GM21717 (cell line): ENCODE measurements at regions not wholly inside any gene's neighbourhood (a gene's known extent, or its start where the extent isn't known, plus 50 kb on each side); places are given as distances from the start of the nearest gene placed in this dataset.
A peak's percentile ranks its signal among the peaks of the same experiment; 100 is the strongest.
"Not testable (repeated sequence)": the region's sequence is repeated elsewhere in the genome, so short reads cannot be mapped to it uniquely, and the experiment has no call there.

Experiments used
- ATAC-seq: cut with Tn5 transposase; IDR thresholded peaks from one replicate; pipeline ENCODE4 v1.9.1; 2021; ENCODE audit warnings: mild to moderate bottlenecking, moderate library complexity; ENCODE audit not compliant: unreplicated experiment

DNA sequence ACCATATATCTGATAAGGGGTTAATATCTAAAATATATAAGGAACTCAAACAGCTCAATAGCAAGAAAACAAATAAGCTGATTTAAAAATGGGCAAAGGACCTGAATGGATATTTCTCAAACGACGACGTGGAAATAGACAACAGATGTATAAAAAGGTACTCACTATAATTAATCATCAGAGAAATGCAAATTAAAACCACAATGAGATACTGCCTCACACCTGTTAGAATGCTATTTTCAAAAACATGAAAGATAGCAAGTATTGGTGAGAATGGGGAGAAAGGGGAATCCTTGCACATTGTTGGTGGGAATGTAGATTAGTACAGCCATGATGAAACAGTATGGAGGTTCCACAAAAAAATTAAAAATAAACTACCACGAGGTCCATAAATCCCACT, 163.2 kb downstream of the DKK1 start:
- ATAC-seq: no peak

DNA sequence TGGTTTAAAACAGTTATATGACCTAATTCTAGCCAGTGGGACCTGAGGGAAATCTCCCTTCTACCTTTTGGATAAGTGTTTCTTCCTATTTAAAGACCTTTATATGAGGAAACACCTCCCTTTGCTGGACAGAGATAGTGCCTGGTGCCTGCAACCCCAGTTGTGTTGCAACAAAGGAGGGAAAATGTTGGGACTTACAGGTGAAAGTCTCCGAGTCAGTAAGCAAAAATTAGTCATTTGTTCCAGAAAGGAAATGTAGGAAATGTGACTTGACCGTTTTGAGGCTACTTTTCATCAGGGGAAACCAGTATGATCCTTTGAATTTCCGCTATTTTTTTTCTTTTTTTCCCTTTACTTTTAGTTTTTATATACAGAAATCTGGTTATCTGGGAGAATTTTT, 165.5 kb downstream of the DKK1 start:
- no peak for ATAC-seq

DNA sequence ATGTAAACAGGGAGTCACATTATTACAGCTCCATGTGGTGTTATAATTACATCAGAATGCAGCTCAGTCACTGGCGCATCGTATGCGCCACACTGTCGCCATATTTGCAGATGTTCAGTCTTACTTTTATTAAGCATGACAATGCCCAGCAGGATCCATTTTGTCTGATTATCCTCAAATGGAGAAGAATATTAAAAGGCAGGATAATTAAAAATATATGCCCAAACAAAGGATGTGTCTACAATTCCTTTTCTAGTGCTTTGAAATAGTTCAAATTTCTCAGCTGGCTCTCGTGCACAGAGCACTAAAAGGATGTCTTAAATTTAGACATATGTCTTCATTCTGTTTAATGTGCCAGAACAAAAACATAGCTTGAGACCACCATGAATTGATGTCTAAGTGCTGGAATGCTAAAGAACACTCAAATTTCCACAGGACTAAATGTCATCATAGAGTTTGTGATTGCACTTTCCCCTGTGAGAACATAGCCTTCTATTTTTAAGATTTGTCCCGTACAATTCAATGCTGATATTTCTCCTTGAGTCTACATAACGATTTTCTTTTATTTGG, 168.0 kb downstream of the DKK1 start:
- no peak for ATAC-seq

DNA sequence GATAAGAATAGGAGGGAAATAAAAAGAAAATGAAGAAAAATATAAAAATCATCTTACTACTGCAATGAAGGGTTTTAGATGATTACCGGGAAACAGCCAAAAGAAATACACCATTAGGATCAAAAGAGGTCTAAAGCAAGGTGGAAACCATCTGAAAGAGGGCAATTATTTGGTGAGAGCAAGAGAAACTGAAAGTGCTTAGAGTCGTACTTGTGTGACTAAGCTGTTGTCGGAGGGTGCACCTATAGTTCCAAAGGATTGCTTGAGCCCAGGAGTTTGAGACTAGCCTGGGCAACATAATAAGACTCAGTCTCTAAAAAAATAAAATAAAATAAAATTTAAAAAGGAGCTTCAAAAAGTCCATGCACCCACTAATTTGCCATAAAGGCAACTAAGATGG, 169.5 kb downstream of the DKK1 start:
- peak; percentile 91 for ATAC-seq

DNA sequence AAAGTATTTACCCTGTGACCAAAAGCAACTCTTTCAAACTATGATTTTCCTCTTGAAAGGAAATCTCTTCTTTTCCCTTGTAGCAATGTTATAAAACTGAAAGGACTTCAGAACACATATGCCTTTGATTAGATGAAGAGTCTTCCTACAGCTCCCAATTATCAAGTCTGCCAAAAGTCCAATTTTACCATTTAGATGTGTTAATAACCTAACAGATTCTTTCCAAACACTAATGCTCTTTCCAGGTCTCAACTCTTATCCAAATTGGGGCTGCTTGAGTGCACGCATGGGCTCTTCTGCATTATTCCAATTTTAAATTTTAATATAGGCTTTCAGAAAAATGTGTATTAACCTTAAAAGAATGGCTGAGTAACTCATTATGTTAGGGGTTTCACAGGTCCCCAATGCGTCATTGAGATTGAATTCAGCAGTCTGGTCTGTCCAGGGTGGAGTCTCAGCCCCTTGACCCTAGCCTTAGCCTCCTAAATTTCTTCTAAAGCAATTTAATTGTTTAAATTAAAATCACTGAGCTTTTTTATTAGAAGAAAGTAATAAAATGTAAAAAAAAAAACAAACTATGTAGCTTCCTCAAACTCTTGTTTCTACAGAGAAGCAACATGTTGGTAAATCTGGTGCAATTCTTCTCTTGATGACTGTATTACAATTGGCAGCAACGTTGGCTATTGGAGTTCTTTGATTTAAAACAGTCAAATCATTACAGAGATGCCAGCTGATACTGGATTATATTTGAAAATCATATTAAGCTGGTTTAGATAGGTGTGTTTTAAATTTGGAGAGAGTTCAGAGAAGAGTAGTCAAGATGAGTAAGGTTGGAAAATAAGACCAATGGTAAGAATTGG, 170.4 kb downstream of the DKK1 start:
- no peak for ATAC-seq

DNA sequence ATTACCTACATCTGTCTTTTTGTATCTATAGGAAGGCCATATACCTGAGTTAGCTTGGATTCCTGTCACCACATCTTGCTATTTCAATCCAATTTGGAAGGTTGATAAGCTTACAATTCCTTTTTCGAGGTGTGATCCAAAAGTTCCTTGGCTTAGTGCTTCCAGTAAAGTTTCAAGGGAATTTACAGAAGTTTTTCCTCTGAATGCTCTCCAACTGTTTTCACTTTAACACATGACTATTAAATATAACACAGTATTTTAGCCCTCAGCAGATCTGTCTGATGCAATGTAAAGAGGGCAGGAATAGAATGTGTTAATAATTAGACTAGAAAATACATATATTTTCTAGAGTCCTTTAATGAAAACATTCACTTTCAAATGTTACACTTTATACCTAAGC, 171.4 kb downstream of the DKK1 start:
- no peak for ATAC-seq

DNA sequence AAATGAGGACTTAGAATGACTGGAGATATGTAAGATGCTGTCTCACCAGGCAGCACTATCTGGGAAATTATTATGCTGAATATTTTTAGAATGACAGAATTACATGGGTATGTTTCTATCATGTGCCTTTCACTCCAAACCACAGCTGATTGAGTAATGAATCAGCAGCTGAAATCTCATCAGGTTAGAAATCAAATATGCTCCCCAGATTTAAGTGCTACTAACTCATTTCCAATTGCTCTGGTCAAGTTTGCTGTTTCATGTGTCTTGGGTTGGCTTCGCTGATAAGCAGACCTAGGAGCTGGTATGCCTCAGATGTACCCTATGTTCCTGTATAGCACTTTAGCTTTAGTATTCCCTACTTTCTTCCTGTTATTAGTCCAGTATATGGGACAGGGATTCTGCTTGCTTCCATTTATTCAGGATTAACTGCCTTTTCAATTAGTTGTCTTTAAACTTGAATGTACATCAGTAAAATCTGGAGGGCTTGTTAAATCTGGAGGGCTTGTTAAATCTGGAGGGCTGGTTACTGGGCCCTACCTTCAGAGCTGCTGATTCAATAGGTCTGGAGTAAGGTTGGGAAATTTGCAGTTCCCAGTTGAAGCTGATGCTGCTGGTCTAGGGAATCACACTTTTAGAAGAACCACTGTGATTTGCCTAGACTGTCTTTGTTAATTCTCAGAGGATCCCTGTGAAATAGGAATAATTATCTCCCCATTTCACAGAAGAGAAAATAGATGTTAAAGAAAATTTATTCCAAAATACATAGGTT, 172.9 kb downstream of the DKK1 start:
- ATAC-seq: no peak

DNA sequence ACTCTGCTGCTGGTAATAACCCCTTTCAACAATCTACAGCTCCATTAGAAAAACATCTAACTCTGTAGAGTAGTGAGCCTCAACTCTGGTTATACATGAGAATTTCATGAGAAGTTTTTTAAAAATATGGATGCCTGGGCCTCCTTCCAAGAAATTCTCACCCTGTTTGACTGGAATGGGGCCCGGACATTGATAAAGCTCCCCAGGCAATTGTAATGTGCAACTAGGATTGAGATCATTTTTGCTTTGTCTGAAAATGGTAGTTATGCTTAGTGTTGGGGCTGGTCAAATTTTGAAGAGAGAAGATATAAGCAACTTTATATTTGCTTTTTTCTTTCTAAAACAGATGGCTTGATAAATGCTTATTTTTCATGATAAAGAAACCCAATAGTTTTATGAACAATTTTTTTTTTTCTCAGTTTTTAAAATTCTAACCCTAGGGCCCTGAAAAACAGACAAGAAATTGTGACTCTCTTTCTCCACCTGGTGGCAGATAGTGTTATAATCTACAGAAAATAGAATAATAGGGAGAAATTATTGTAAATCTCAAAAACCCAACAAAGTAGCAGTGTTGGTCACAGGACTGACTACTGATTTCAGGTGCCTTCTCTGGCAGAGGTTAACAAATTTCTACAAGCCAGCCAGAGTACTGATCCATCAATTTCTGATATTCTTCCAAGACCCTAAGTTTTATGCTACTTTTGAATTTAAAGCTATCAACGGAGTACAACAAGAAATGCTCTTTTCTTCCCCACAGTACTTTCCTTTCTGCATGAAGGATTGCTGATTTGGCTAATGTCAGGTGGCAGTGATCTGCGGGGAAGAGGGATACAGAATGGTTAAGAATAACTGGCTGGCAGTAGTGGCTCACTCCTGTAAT, 174.8 kb downstream of the DKK1 start:
- no peak for ATAC-seq

DNA sequence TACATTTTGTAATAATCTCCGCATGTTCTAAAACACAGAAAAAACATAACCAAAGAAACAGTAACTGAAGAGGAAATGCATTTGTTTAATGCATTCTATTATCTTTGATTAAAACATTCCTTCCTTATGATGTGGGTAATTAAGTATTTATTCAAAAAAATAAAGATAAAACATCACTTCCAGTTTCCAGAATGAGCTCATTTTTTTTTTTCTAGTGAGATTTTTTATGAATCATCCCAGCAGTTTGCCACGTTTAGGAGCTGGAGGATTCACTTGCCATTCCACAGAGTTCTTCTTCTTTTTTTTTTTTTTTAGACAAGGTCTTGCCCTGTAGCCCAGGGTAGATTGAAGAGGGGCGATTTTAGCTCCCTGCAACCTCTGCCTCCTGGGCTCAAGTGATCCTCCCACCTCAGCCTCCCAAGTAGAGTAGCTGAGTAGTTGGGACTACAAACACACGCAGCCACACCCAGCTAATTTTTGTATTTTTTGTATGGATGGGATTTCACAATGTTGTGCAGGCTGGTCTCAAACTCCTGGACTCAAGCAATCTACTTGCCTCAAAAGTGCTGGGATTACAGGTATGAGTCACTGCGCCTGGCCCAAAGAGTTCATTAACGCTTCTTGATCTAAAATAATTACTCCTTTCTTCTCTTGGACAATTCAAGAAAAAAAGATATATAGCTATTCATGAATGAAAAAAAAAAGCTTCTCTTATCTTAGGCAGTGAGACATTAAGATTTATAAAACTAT, 177.3 kb downstream of the DKK1 start:
- ATAC-seq: no peak

DNA sequence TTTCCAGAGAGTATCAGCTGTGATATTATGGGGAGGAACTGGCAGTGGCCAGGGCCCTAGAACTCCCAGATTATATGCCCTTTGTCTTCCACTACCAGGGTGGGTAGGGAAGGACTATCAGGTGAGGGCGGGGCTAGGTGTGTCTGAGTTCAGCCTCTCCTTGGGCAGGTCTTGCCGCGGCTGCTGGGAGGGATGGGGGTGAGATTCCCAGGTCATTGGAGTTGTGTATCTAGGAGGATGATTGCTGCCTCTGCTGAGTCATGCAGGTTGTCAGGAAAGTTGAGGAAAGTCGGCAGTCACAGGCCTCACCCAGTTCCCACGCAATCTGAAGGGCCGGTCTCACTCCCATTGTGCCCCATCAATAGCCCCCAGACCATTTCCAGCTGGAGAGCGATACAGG, 185.2 kb downstream of the DKK1 start:
- ATAC-seq: no peak

DNA sequence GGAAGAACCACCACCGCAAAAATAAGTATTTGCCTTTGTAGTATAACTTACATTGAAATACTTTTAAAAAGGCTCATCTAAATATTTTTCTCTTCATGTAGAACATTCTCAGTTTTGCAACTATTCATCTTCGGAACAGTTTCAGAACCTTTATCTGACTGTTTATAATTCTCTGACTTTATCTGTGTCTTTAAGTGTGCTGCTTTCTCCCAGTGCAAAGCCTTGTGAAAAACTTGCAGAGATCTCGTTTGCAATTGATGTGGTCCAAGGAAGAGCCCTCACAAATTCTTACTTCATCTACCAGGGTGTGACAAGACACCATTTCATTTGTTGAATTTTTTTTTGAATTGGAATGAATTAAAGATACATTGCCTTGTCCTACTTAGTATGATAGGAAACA, 186.4 kb downstream of the DKK1 start:
- no peak for ATAC-seq

DNA sequence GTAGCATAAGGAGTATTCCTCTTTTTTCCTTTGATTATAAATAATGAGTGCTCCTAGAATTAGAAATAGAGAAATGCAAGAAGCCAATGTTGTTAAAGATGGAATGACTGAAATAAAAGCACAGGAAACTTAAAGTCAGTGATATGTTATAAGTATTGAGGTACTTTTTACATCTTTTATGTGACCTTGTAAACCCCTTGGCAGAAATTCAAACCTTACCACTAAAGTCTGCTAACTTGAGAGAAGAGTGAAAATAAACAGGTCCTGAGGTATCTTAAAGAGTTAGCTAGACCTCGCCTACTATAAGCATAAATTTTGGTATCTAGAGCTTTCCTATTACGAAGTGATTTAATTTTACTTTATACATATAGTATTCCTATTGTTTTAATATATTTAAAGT, 188.2 kb downstream of the DKK1 start:
- ATAC-seq: no peak

DNA sequence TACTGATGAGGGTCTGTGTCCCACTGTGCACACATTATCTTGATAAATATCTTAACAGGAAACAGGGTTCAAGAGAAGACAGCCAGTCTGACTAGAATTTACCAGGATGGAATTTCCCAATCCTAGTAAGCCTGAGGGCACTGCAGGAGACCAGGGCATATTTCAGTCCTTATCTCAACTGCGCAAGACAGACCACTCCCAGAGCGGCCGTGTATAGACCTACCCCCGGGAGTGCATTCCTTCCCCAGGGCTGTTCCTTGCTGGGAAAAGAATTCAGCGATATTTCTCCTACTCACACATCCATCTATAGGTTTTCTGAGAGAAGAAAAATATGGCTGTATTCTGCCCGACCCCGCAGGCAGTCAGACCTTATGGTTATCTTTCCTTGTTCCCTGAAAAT, 191.3 kb downstream of the DKK1 start:
- ATAC-seq: not testable (repeated sequence)

DNA sequence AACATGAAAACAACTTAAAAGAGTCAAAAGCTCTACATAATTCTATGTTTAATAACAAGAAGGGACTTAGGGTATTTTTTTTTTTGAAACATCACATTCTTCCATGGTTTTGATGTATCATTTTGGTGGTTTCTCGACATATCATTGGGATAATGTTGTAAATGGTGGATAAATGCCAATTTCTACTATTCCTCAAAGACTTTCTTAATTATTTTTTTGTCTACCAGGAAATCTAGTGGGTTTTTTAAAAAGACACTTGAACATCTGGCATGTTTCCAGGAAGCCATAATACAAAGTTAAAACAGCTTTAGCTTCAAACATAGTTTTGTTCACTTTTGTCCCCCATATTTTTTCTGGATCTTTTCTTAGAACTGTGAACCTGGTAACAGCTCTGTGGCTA, 200.4 kb downstream of the DKK1 start:
- ATAC-seq: no peak

DNA sequence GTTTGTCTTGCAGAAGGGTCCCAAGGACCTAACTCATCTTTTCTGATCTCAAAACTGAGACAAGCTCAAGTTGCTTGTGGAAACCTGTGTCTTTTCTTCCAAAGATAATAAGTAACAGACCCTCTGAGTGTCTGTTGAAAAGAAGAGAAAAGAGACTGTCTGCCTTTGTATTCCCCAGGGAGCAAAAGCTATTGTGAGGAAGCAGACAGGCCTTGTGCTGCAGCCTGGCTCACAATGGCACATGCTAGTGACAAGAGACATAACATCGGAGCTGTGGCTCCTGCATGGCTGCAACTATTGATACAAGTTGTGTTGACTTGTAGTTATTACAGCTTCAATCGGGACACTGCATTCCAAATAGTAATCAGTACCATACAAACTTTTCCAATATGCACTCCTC, 202.9 kb downstream of the DKK1 start:
- no peak for ATAC-seq

DNA sequence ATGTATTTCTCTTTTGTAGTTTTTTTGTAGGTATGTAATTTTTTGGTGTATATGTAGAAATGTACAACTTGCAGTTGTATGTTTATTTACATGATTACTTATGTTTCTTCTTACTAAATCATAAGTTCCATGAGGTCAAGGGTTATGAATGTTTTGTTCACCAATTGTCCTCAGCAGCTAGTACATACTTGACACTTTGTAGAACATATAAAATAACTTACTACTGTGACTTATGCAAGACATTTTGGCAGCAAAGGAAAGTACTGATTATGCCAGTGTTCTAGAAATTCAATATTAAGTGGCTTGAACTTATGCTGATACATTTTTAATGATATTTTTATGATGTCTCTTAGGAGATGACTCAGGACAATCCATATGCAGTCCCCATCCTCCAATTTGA, 209.6 kb downstream of the DKK1 start:
- ATAC-seq: no peak

DNA sequence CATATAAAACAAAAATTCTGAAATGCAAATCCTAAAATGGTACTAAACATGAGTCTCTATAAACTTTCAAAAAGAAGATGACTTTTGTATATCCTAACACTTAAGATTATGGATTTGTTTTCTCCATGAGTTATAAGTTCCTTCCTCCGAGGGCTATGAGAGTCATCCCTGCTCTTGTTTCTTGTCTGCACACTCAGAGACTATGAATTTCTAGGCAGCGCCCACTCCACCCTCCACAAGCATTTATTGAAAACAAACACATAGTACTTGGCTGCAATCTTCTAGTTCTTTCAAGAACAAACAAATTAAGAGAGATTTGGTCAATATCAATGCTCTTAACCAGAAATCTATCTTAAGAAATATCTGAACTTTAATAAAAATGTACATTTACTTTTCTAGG, 211.7 kb downstream of the DKK1 start:
- no peak for ATAC-seq

DNA sequence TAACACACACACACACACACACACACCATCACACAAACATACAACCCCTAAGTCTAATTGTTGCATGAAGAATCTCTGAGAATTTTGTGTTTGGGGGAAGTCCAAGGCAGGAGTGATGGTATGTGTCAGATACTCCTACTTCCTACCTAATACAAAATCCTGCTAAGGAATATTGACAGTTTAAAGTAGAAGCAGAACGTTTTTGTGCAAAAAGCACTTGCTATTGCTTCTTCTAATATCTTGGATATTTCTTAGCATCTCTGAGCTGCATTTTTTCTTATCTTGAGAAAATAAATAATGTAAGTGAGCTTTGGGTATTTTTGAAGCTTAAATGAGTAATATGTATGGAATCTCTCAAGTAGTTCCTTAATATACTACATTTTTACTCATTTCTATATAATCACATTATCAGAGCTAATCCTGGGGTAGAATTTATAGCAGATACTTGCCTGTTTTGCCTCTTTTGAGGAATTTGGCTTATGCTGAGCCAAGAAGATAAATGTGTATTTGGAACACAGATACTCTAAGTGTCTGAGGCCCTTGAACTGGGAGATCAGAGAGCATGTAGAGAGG, 212.3 kb downstream of the DKK1 start:
- ATAC-seq: no peak

DNA sequence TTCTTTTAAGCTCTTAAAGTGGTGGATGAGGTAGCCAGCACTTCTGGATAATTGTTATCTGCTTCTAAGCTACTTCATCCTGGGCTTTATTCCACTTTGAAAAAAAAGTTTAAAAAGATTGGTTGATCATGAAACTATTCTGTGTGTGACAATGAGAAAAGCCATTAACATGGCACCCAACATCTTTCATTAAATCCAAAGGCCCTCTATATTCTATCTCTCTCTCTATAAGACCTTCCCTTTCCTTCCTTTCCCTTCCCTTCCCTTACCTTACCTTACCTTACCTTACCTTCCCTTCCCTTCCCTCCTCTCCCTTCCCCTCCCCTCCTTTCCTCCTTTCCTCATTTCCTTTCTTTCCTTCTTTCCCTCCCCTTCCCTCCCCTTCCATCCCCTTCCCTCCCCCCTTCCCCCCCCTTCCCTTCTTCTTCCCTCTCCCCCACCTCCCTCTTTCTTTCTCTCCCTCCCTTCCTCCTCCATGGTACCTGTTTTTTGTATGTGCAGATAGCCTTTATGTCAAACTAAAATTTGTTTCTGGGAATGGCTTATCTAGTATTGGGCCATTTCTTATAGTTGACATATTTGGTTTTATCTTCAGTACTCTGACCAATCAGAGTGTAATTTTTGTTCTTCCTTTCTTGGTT, 218.7 kb downstream of the DKK1 start:
- no peak for ATAC-seq

DNA sequence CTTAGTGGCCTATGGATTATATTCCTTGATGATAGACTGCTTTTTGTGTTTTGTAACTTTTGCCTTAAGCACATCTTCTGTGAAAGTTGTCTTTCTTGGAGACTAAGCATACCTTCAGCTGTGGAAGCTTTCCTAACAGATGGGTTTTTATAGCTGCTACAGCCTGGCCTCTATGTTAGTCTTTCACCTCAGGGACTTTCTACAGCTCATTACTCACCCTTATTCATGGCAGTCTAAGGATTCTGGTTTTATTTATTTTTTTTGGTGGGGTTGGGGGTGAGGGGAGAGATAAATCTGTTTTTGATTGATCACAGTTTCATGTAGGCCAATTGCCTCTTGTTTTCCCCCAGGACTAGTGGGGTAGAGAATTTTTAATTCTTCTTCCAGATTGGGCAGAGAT, 219.9 kb downstream of the DKK1 start:
- ATAC-seq: no peak
